GM21515 (cell line): ENCODE measurements at regions not wholly inside any gene's neighbourhood (a gene's known extent, or its start where the extent isn't known, plus 50 kb on each side); places are given as distances from the start of the nearest gene placed in this dataset.

Source experiments
- ATAC-seq: cut with Tn5 transposase; IDR thresholded peaks from one replicate; pipeline ENCODE4 v1.9.1; 2021; ENCODE audit not compliant: unreplicated experiment

- no peak for ATAC-seq
Observed at GRCh38 chr6:12420626-12421025, 130.5 kb downstream of the EDN1 start.

DNA sequence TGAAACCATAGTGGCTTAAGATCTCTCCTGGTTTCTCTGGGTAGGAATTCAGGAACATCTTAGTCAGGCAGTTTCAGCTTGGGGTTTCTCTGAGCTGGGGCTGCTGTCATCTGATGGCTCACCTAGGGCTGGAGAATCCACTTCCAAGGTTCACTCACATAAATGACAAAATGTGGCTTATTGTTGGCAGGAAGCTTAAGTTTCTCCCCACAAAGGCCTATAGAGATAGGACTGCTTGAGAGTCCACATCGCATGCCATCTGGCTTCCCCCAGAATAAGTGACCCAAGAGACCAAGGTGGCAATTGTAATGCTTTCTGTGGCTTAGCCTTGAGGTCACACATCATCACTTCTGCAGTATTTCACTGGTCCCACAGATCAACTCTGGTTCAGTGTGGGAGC is 131.4 kb downstream of the EDN1 start:
- no peak for ATAC-seq

GRCh38 chr6:12422848-12423247 is 132.7 kb downstream of the EDN1 start:
- no peak for ATAC-seq

DNA sequence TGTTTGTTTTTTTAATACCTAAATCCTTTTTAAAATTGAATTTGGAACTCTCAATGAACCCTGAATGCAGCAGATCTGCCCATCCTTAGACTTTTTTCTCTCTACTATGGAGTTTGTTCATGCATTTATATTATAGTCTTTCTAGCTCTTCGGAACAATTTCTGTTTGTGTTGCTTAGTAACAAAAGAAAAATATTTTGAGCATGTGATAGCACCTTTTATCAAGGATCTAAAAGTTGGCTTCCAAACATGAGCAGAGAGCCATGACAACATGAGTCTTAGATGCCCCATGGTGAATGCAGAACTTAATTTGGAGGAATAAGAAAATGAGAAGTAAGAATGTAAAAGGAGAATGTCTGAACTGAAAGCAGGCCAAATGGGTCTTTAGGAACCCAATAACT is 133.7 kb downstream of the EDN1 start:
- ATAC-seq = no peak

DNA sequence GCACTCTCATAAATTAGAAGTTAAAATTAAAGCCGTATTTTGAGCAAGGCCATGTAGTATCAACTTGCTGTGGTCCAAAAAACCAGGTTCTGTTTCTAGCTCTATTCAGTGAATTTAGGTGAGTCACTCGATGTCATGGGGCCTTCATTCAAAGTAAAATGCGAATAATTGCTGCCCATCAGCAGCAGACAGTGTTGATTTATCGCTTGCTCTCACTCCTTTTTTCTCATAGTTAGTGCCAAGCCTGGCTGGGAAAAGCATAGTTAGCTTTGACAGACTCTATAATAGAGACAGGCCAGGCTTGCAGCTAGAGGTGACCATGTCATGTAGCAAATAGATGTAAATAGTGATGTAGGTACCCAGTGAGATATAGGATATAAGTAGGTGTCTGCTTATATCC is 136.0 kb downstream of the EDN1 start:
- ATAC-seq = no peak

DNA sequence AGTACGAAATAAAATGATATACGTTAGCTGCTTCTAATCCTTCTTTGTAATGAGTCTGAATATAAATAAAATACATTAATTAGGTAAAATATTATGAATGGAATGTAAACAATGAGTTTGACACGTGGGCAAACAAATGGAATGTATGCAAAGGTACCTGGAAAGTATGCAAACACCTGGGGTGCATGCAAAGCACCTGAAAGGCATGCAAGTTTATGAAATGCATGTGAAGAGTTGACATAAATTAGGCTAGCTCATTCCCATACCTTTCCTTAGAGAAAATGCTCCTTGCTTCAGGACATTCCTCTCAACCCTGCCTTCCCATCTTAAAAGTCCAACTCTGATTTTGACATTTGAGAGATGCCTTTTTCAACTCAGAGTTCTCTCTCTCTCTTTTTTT is 140.9 kb downstream of the EDN1 start:
- ATAC-seq = no peak

- no peak for ATAC-seq
Observed at GRCh38 chr6:12436224-12436623, 146.1 kb downstream of the EDN1 start.

- ATAC-seq = no peak
Observed at GRCh38 chr6:12436683-12437082, 146.5 kb downstream of the EDN1 start.

GRCh38 chr6:12439296-12439695 is 149.1 kb downstream of the EDN1 start:
- no peak for ATAC-seq

DNA sequence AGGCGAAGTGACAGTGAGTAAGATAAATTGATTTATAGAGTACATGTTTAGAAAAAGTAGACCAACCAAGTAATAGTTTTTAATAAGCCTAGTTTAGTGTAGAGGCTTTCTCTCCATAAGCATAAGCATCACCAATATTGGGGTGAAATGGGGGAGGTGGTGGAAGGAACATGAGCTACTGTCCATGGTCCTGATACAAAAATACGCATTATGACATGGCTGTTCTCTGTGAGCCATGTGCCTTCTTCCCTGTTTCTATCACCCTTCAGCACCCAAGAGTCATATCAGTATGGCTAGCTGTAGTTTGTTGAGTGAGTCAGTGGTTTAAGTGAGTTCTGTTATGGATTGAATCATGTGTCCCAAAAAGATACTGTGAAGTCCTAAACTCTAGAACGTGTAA is 150.8 kb downstream of the EDN1 start:
- ATAC-seq = no peak

GRCh38 chr6:12442455-12442854 is 152.3 kb downstream of the EDN1 start:
- ATAC-seq = no peak

GRCh38 chr6:12446394-12446793 is 156.2 kb downstream of the EDN1 start:
- ATAC-seq = no peak

DNA sequence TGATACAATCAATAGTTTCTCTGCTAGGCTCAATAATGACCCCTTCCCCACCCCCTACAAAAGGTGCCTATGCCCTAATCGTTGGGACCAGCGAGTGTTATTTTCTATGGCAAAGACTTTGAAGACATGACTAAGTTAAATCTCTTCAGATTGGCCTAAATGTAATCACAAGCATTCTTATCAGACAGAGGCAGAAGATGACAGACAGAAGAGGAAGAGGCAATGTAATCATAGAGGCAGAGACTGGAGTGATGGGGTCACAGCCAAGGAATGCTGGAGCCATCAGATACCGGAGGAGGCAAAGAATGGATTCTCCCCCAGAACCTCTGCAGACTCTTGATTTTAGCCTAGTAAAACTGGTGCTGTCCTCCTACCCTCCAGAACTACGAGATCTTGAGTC is 159.3 kb downstream of the EDN1 start:
- no peak for ATAC-seq

DNA sequence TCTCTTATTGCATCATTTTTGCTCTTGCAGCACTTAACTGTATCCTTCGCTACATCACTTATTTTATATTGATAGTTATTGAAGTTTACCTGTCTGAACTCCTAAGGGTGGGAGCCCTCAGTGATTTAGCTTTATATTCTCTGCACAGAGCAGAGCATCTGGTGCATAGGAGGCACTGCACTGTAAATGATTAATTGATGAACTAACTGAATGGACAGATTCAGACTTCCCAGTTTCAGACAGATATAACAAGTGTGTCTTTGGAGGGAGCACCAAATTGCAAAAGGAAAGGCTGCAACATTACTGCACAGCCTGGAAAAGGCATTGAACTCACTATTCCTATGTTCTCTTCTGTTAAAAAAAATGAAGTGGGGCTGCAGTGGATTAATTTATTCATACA is 160.3 kb downstream of the EDN1 start:
- ATAC-seq = no peak

DNA sequence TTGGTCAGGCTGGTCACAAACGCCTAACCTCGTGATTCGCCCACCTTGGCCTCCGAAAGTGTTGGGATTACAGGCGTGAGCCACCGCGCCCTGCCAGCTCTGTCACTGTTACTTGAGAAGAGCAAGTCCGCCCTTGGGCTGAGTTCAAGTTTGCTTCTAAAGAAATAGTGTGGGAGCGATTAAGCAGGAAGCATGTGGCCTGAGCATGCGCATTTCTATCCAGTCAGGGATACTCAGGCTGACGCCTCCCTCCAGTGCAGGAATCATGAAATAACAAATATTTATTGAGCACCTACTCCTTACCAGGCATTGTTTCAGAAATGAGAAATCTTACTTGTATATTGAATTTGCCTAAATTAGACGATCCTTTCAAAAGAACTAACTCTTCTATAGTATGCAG is 166.2 kb downstream of the EDN1 start:
- no peak for ATAC-seq

DNA sequence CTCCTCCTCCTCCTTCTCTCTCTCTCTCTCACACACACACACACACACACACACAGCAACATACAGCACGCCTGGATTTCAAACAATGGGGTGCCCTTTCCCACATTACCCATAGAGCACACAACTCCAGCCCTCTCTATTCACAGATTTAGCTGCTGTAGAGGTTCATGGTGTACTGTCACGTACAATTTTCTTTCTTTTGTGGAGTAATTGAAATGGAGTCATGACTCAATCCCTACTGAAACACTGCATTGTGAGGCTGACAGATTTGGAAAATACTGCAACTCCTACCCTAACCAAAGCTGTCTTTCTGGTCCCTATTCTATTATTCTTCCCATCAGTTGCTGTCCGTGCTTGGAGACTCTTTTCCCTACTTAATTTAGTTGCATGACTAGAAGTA is 166.9 kb downstream of the EDN1 start:
- no peak for ATAC-seq

DNA sequence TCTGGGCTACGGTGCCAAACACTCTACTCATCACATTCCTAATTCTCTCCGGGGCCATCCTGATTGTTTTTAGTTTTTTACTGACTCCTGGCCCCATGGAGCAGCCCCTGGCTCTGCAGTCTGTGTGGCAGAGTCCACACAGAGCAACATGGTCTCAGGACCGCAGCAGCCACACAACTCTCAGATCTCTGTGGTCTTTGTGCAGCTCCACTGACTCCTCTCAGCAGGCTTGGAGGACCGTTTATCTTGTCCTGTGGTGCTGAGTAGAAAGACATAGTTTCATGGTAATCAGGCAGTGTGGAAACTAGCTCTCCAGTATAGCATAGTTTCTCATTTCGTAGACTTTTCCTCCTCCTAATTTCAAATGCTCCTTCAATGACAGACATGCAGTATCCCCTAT is 168.4 kb downstream of the EDN1 start:
- ATAC-seq = no peak

- no peak for ATAC-seq
Observed at GRCh38 chr6:12459945-12460661, 169.9 kb downstream of the EDN1 start.

DNA sequence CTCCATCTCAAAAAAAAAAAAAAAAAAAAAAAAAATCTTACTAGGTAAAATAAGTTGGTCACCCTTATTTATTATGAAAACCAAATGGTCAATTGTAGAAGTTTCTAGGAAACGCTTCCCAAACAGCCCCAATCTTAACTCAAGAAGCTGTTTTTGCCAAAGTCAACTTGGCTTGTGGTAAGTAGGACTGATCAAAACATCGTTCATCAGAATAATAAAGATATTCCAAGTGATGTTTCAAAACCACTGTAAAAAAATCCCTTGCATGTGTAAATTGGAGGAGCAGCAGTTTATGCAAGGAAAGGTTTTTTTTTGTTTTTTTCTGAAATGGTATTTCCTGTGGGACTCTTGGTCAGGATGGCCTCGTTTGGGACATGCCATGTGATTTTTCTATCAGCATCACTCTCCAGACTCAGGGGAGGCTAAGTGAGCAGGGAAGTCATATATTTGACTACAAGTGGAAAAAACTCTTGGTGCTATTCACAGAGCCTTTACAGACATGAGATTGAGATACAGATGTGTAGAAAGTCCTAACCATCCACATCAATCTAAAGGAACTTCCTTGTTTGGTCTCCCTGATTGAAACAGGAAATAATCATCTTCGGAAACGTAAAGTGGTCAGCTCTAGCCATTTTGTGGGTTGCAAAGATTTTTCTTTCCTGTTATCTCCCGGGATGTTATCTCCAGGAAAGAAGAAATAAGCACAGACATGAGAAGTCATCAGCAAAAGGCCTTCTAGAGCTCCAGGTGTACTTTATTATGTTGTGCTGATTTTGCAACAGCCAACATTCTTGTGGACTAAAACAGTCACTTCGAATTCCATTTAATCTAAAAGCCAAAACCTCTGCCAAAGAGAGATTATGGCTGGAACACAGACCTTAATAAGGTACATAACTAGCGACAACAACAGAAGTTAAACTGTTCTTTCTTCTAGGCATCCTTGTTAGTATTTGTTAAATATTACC is 177.8 kb downstream of the EDN1 start:
- no peak for ATAC-seq

GRCh38 chr6:12472601-12473038 is 182.5 kb downstream of the EDN1 start:
- no peak for ATAC-seq

GRCh38 chr6:12473494-12473893 is 183.3 kb downstream of the EDN1 start:
- no peak for ATAC-seq
